ENCODE measurements at regions not wholly inside any gene's neighbourhood (a gene's known extent, or its start where the extent isn't known, plus 50 kb on each side); places are given as distances from the start of the nearest gene placed in this dataset.

DNA sequence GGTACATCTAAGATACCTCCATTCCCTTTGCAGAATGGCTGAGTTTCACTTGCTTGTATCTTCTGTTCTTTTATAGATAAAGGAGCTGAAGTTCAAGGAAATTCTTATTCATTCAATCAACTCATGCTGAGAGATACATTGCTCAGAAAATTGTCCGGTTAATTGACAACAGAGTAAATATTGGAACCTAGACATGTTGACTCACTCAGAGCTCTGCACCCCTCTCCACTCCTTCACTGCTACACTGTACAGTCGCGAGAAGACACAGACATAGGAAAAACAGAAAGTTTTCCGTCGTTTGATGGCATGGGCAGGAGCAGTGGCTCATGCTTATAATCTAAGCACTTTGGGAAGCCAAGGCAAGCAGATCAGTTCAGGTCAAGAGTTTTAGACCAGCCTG, 690.5 kb upstream of the SOX9 start:
- intact Hi-C loops (cut with micrococcal nuclease): no loop called here
- no peak for DNase-seq

DNA sequence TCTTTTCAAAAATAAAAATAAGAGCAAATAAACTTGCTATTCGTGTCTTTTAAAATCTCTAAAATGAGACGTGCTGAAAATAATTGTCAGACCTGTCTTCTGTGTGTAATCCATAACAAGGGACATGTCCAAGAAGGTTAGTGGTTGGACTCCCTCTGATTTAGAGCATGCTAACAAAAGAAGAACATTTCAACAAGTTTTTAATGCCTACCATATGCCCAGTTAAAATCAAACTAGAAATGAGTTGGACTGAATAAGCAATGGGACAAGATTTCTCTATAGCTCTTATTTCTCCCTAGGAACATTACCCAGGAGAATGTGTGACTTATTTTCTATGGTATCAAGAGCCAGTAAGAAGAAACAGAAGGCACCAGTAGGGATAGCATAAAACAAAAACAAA, 689.7 kb upstream of the SOX9 start:
- no peak overlapping the region for H3K4me3 ChIP-seq
- TF ChIP-seq, protein P1, sequence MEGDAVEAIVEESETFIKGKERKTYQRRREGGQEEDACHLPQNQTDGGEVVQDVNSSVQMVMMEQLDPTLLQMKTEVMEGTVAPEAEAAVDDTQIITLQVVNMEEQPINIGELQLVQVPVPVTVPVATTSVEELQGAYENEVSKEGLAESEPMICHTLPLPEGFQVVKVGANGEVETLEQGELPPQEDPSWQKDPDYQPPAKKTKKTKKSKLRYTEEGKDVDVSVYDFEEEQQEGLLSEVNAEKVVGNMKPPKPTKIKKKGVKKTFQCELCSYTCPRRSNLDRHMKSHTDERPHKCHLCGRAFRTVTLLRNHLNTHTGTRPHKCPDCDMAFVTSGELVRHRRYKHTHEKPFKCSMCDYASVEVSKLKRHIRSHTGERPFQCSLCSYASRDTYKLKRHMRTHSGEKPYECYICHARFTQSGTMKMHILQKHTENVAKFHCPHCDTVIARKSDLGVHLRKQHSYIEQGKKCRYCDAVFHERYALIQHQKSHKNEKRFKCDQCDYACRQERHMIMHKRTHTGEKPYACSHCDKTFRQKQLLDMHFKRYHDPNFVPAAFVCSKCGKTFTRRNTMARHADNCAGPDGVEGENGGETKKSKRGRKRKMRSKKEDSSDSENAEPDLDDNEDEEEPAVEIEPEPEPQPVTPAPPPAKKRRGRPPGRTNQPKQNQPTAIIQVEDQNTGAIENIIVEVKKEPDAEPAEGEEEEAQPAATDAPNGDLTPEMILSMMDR (IDR thresholded peaks at IDR 0.05; ENCODE audit: borderline replicate concordance): no peak
- H3K27ac ChIP-seq (replicated peaks): no peak overlapping the region
- peaks cover 18% of the 10 kb centered on the region for H3K9me3 ChIP-seq (replicated peaks)
- intact Hi-C loops (cut with micrococcal nuclease): no loop called here
- no peaks in the 10 kb centered on the region for H3K36me3 ChIP-seq
- DNase-seq: no peak
- no peaks in the 10 kb centered on the region for H3K27me3 ChIP-seq (ENCODE audit: low read depth)
- H3K4me1 ChIP-seq: no peaks in the 10 kb centered on the region

More for the DNA sequence above, 690.5 kb upstream of the SOX9 start:
- no peaks in the 10 kb centered on the region for H3K4me1 ChIP-seq
- no peaks in the 10 kb centered on the region for H3K27me3 ChIP-seq (ENCODE audit: low read depth)
- TF ChIP-seq, protein P1 (IDR thresholded peaks at IDR 0.05; ENCODE audit: borderline replicate concordance): no peak
- H3K9me3 ChIP-seq (replicated peaks): peaks cover 18% of the 10 kb centered on the region
- H3K4me3 ChIP-seq: no peak overlapping the region
- H3K36me3 ChIP-seq: no peaks in the 10 kb centered on the region
- H3K27ac ChIP-seq (replicated peaks): no peak overlapping the region

DNA sequence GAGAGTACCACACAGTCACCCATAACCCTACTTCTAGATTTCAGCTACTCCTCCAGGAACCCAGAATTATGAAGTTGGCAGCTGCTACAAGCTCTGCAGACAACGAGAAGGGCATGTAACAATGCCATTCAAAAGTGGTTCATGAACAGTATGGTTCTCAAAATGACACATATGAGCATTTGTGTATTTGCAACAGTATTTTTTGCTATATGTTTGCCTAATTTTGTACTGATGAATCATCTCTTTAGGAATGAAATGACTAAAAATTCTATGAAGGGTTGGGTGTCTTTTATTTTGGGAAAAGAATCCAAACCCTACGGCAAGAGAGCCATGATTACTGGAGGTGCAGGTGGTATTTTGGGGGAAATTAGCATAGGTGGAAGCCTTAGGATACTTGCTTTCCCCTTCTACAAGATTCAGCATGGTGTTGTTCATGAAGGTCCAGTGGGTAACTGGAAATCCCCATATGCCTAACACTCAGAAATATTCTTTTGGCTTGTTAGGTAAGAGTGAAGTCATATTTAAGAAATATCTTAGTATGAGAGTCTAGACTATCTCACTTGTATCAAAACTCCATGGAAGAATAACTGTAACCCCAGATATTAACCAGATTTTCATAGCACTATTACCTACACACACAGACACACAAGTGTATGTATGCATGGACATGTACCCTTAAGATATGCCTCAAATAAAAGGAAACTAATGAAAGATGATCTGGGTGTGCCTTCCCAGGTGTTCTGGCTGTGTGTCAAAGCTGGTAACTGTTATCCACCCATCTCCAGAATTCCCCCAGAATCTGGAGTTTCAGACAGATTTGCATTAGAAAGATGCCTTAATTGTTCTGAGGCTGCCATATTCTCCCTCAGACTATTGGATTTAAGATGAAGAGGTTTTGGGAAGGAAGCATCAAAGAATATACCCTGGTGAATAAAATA, 688.2 kb upstream of the SOX9 start:
- Histone ChIP-seq H3K9me3 (replicated peaks) (peaks cover 18% of the 10 kb centered on the region), H3K4me1 (no peaks in the 10 kb centered on the region), H3K27me3 (ENCODE audit: low read depth) (no peaks in the 10 kb centered on the region), H3K36me3 (no peaks in the 10 kb centered on the region), H3K27ac (replicated peaks) (no peak overlapping the region), H3K4me3 (no peak overlapping the region)
- no peak for DNase-seq
- TF ChIP-seq, protein P1 (IDR thresholded peaks at IDR 0.05; ENCODE audit: borderline replicate concordance): no peak
- intact Hi-C loops (cut with micrococcal nuclease): no loop called here

DNA sequence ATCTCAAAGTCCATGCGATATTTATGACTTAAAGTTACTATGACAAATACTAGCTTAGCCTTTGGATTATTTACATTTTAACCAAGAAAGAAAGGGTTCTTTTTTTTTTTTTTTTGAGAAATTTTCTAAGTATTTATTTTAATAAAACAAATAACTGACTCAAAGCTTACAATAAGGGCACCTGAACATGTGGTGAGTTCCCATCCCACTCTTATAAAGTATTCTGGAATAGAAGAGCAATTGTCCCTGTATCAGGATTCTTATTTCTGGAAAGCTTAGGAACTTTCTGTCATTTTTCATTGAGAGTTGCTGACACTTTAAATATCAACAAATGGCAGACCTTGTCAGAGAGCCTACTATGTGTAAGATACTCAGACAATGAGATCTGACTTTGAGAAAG, 686.1 kb upstream of the SOX9 start:
- TF ChIP-seq, protein P1 (IDR thresholded peaks at IDR 0.05; ENCODE audit: borderline replicate concordance): no peak
- no peaks in the 10 kb centered on the region for H3K27me3 ChIP-seq (ENCODE audit: low read depth)
- no peak overlapping the region for H3K27ac ChIP-seq (replicated peaks)
- intact Hi-C loops (cut with micrococcal nuclease): no loop called here
- no peaks in the 10 kb centered on the region for H3K36me3 ChIP-seq
- H3K4me3 ChIP-seq: no peak overlapping the region
- no peaks in the 10 kb centered on the region for H3K4me1 ChIP-seq
- no peak for DNase-seq
- peaks cover 3% of the 10 kb centered on the region for H3K9me3 ChIP-seq (replicated peaks)

DNA sequence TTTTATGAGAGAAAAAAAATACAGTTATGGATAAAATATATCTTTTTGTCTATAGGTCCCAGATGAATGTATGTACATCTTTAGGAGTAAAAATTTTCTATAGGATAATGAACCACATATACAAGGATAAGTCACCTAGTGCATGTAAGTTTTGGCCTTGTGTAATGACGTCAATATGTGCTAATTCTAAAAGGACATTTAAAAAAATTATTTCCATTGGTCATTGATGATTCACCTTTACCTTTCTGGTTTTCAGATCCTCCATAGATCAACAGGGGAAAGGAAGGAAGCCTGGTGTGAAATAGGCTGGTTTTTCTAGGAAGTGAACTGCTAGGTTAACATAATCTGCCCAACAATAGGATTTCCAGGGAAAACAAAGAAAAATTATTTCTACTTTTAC, 684.3 kb upstream of the SOX9 start:
- intact Hi-C loops (cut with micrococcal nuclease): no loop called here
- H3K27me3 ChIP-seq (ENCODE audit: low read depth): no peaks in the 10 kb centered on the region
- DNase-seq: no peak

More for the DNA sequence above, 684.3 kb upstream of the SOX9 start:
- H3K27ac ChIP-seq (replicated peaks): no peak overlapping the region
- H3K36me3 ChIP-seq: no peaks in the 10 kb centered on the region
- H3K9me3 ChIP-seq (replicated peaks): no peaks in the 10 kb centered on the region
- H3K4me1 ChIP-seq: no peaks in the 10 kb centered on the region
- TF ChIP-seq, protein P1 (IDR thresholded peaks at IDR 0.05; ENCODE audit: borderline replicate concordance): no peak
- H3K4me3 ChIP-seq: no peak overlapping the region
